ENCODE measurements at regions not wholly inside any gene's neighbourhood (a gene's known extent, or its start where the extent isn't known, plus 50 kb on each side); places are given as distances from the start of the nearest gene placed in this dataset.

DNA sequence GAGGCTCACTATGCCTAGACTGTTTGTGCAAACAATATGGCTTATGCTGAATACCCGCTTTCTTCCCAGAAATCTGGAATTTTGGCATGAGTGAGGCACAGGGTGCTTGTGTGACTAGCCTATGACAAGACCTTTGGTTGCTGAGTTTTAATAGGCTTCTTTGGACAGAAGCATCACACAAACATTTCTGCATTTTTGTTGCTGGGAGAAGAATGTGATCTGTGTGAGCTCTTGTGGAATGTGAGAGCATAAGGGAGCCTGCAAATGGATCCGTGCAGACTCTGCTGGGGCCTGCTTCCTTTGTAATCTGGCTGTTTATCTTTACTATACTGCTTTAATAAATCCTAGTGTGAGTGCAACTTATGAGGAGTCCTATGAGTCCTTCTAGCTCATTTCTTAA is 83.0 kb upstream of the ZDHHC17 start:
- Mint-ChIP-seq H3K36me3 (no peaks in the 10 kb centered on the region), H3K9me3 (peaks cover 9% of the 10 kb centered on the region), H3K27ac (no peak overlapping the region), H3K4me3 (no peak overlapping the region), H3K4me1 (peaks cover 10% of the 10 kb centered on the region), H3K27me3 (ENCODE audit: low read depth) (no peaks in the 10 kb centered on the region)
- DNase-seq (ENCODE audit: low spot score) = no peak
- ChIA-PET POLR2A (no interaction called here), CTCF (interaction anchor here (1.3 kb wide), 1 partner anchor 330 kb away, joined by 3 read pairs; no protein-coding TSS in a partner anchor)
- ATAC-seq = no peak
- TF ChIP-seq ZBTB21 (CRISPR knock-in tag; IDR thresholded peaks at IDR 0.05; ENCODE audit: borderline replicate concordance) (no peak), EMX1 (CRISPR knock-in tag; IDR thresholded peaks at IDR 0.05) (no peak), ZNF138 (CRISPR knock-in tag; conservative IDR thresholded peaks at IDR 0.05) (no peak), SMAD3 (CRISPR knock-in tag; IDR thresholded peaks at IDR 0.05; ENCODE audit: borderline replicate concordance) (no peak), ZNF671 (CRISPR knock-in tag; IDR thresholded peaks at IDR 0.05) (no peak), NFYB (CRISPR knock-in tag; conservative IDR thresholded peaks at IDR 0.05; ENCODE audit: low read depth) (no peak)

GRCh38 chr12:76685246-76685678 is 78.7 kb upstream of the ZDHHC17 start:
- peak; percentile 94 for ATAC-seq
- ChIA-PET POLR2A (no interaction called here), CTCF (interaction anchor here (0.6 to 1.5 kb wide), 4 partner anchors 19 to 326 kb away, joined by 3 to 5 read pairs (median 4); no protein-coding TSS in a partner anchor)
- Mint-ChIP-seq H3K9me3 (peaks cover 9% of the 10 kb centered on the region), H3K4me3 (no peak overlapping the region), H3K4me1 (peaks cover 18% of the 10 kb centered on the region), H3K27ac (no peak overlapping the region), H3K27me3 (ENCODE audit: low read depth) (no peaks in the 10 kb centered on the region), H3K36me3 (no peaks in the 10 kb centered on the region)
- peak; percentile 29 for DNase-seq (ENCODE audit: low spot score)
- TF ChIP-seq ZNF317 (CRISPR knock-in tag; IDR thresholded peaks at IDR 0.05; ENCODE audit: borderline replicate concordance, low read depth) (peak; percentile 73; the same call in 1 of the 2 replicates), CREM (CRISPR knock-in tag; IDR thresholded peaks at IDR 0.05) (no peak)

DNA sequence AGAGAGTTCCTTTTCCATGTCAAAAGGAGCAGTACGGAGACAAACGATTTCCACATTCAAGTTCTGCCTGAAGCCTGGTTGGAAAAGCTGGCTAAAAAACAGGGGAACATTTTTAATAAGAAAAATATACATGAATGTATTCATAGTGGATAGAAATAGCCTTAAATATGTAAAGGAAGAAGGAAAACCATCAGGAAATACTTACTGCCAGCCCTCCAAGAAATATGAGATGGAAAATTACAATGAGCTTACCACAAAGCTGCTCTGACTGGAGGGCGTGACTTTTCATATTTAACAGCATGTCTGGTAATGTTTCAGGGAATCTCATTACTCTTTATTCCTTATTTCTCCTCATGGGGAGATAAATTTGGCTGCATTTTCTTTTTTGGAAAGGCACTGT is 75.9 kb upstream of the ZDHHC17 start:
- CTCF ChIA-PET = interaction anchor here (0.6 to 1.6 kb wide), 12 partner anchors 9 to 1238 kb away, joined by 3 to 9 read pairs (median 4); no protein-coding TSS in a partner anchor
- no peak overlapping the region for H3K4me3 Mint-ChIP-seq
- no peaks in the 10 kb centered on the region for H3K27me3 Mint-ChIP-seq (ENCODE audit: low read depth)
- H3K9me3 Mint-ChIP-seq = no peaks in the 10 kb centered on the region
- H3K36me3 Mint-ChIP-seq = no peaks in the 10 kb centered on the region
- DNase-seq (ENCODE audit: low spot score) (no peak), ATAC-seq (no peak)
- no peak overlapping the region for H3K27ac Mint-ChIP-seq
- peaks cover 30% of the 10 kb centered on the region for H3K4me1 Mint-ChIP-seq
- POLR2A ChIA-PET = no interaction called here
- no peak for TF ChIP-seq AR (CRISPR knock-in tag; IDR thresholded peaks at IDR 0.05)
- TF ChIP-seq ZNF396 (CRISPR knock-in tag; IDR thresholded peaks at IDR 0.05; ENCODE audit: borderline replicate concordance) = no peak
- no peak for TF ChIP-seq ZNF263 (CRISPR knock-in tag; IDR thresholded peaks at IDR 0.05; ENCODE audit: low read depth)
- no peak for TF ChIP-seq FOXP1 (CRISPR knock-in tag; IDR thresholded peaks at IDR 0.05; ENCODE audit: borderline replicate concordance)
- TF ChIP-seq, protein P1, sequence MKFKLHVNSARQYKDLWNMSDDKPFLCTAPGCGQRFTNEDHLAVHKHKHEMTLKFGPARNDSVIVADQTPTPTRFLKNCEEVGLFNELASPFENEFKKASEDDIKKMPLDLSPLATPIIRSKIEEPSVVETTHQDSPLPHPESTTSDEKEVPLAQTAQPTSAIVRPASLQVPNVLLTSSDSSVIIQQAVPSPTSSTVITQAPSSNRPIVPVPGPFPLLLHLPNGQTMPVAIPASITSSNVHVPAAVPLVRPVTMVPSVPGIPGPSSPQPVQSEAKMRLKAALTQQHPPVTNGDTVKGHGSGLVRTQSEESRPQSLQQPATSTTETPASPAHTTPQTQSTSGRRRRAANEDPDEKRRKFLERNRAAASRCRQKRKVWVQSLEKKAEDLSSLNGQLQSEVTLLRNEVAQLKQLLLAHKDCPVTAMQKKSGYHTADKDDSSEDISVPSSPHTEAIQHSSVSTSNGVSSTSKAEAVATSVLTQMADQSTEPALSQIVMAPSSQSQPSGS (CRISPR knock-in tag; IDR thresholded peaks at IDR 0.05; ENCODE audit: borderline replicate concordance, low read depth) = no peak
- TF ChIP-seq NR3C1 (CRISPR knock-in tag; conservative IDR thresholded peaks at IDR 0.05; ENCODE audit: low read depth) = no peak
- TF ChIP-seq CBFB (CRISPR knock-in tag; IDR thresholded peaks at IDR 0.05; ENCODE audit: low read depth) = no peak
- no peak for TF ChIP-seq ZNF121 (CRISPR knock-in tag; IDR thresholded peaks at IDR 0.05)
- no peak for TF ChIP-seq FOXJ3 (CRISPR knock-in tag; IDR thresholded peaks at IDR 0.05; ENCODE audit: borderline replicate concordance)
- TF ChIP-seq TEAD1 (CRISPR knock-in tag; IDR thresholded peaks at IDR 0.05) = no peak
- TF ChIP-seq, protein P2, sequence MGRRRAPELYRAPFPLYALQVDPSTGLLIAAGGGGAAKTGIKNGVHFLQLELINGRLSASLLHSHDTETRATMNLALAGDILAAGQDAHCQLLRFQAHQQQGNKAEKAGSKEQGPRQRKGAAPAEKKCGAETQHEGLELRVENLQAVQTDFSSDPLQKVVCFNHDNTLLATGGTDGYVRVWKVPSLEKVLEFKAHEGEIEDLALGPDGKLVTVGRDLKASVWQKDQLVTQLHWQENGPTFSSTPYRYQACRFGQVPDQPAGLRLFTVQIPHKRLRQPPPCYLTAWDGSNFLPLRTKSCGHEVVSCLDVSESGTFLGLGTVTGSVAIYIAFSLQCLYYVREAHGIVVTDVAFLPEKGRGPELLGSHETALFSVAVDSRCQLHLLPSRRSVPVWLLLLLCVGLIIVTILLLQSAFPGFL (CRISPR knock-in tag; IDR thresholded peaks at IDR 0.05; ENCODE audit: borderline replicate concordance) = no peak
- TF ChIP-seq, protein P3, sequence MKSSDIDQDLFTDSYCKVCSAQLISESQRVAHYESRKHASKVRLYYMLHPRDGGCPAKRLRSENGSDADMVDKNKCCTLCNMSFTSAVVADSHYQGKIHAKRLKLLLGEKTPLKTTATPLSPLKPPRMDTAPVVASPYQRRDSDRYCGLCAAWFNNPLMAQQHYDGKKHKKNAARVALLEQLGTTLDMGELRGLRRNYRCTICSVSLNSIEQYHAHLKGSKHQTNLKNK (CRISPR knock-in tag; IDR thresholded peaks at IDR 0.05) = no peak
- no peak for TF ChIP-seq JUN (CRISPR knock-in tag; IDR thresholded peaks at IDR 0.05)
- TF ChIP-seq ZNF671 (CRISPR knock-in tag; IDR thresholded peaks at IDR 0.05) = no peak
- TF ChIP-seq ZNF281 (CRISPR knock-in tag; IDR thresholded peaks at IDR 0.05) = no peak
